GM12878 (cell line): ENCODE measurements at regions not wholly inside any gene's neighbourhood (a gene's known extent, or its start where the extent isn't known, plus 50 kb on each side); places are given as distances from the start of the nearest gene placed in this dataset.

Experiments used
- ATAC-seq: fragments of 200-7000 bp; cut with Tn5 transposase; 3 replicates; pipeline ENCODE4 v1.9.1; 2020; ENCODE audit warnings: mild to moderate bottlenecking, moderate library complexity
- BruUV-seq: library from RNA; stranded (reverse); fragments of 400-500 nt; replicated peaks from 2 replicates; lab custom pipeline; 2021; lab: Mats Ljungman, UMichigan
- CTCF ChIA-PET: fragments of 300-600 bp; sonication (Branson Sonifier 250); formaldehyde crosslinking; extraction: SDS; loops from one replicate; lab custom pipeline; 2021; ENCODE audit warnings: inconsistent platforms; lab: Yijun Ruan, JAX
- POLR2A ChIA-PET: fragments of 350-600 bp; formaldehyde crosslinking; extraction: SDS; loops from one replicate; lab custom pipeline; 2021; ENCODE audit warnings: inconsistent platforms; lab: Charles Lee
- RAD21 ChIA-PET: fragments of 300-600 bp; sonication (Branson Sonifier 250); formaldehyde crosslinking; loops from one replicate; lab custom pipeline; 2023; ENCODE audit warnings: antibody characterized with exemption; ENCODE audit not compliant: unreplicated experiment; lab: Charles Lee
- SMC1A ChIA-PET: fragments of 300-600 bp; sonication (Branson Sonifier 250); formaldehyde crosslinking; loops from one replicate; lab custom pipeline; 2023; ENCODE audit not compliant: unreplicated experiment, uncharacterized antibody; lab: Charles Lee
- DNase-seq: peaks from one replicate; pipeline ENCODE4 v3.0.0-alpha.2; 2011; ENCODE audit warnings: low read depth, low spot score
- FAIRE-seq: peaks from 3 replicates; lab custom pipeline; 2011; peaks lifted over from hg19 to GRCh38; lab: Jason Lieb, UNC
- H2AFZ ChIP-seq: 2 replicates; pipeline ENCODE4 v1.6.0; 2011; ENCODE audit warnings: low read depth, low read length, control low read depth; ENCODE audit not compliant: control insufficient read depth
- H3K27ac ChIP-seq: 2 replicates; pipeline ENCODE4 v1.5.1; 2011; ENCODE audit warnings: control low read depth; ENCODE audit not compliant: control insufficient read depth, insufficient read depth
- H3K27me3 ChIP-seq, 2 experiments: replicated peaks in 1 of 2; 2 replicates each; pipeline versions ENCODE4 v1.6.0 to v1.6.1; 2011; ENCODE audit warnings: low read length in 1 of 2; ENCODE audit not compliant: control insufficient read depth in 2 of 2, insufficient read depth in 2 of 2
- H3K36me3 ChIP-seq, 2 experiments: 2 replicates each; pipeline ENCODE4 v1.5.1; 2011; ENCODE audit warnings: low read length in 1 of 2; ENCODE audit not compliant: control insufficient read depth in 2 of 2, insufficient read depth in 2 of 2
- H3K4me1 ChIP-seq: 2 replicates; pipeline ENCODE4 v1.6.1; 2011; ENCODE audit warnings: mild to moderate bottlenecking, low read length, moderate library complexity, mixed read lengths; ENCODE audit not compliant: control insufficient read depth, insufficient read depth
- H3K4me2 ChIP-seq: 2 replicates; pipeline ENCODE4 v1.6.0; 2011; ENCODE audit warnings: control low read depth; ENCODE audit not compliant: control insufficient read depth, insufficient read depth
- H3K4me3 ChIP-seq: fragments of 200-600 bp; sonication (generic); 2 replicates; pipeline ENCODE4 v1.5.1; 2016
- H3K79me2 ChIP-seq: 2 replicates; pipeline ENCODE4 v1.6.0; 2011; ENCODE audit warnings: low read length; ENCODE audit not compliant: control insufficient read depth, insufficient read depth
- H3K9ac ChIP-seq: 2 replicates; pipeline ENCODE4 v1.8.0; 2011; ENCODE audit warnings: low read length, control low read depth, mixed read lengths; ENCODE audit not compliant: control insufficient read depth, insufficient read depth
- H3K9me3 ChIP-seq: replicated peaks from 3 replicates; pipeline ENCODE4 v1.5.1; 2011; ENCODE audit warnings: mild to moderate bottlenecking, low read length; ENCODE audit not compliant: control insufficient read depth, insufficient read depth
- H4K20me1 ChIP-seq: 2 replicates; pipeline ENCODE4 v1.6.0; 2011; ENCODE audit not compliant: control insufficient read depth, insufficient read depth
- ATF3 ChIP-seq: IDR thresholded peaks from 2 replicates; pipeline ENCODE4 v1.6.1; 2011; ENCODE audit warnings: low read depth, mild to moderate bottlenecking, low read length, moderate library complexity, borderline replicate concordance; ENCODE audit errors: extremely low read depth
- ATF7 ChIP-seq: fragments of 450-650 bp; IDR thresholded peaks from 2 replicates; pipeline ENCODE4 v1.6.1; 2016; ENCODE audit warnings: low read depth, mild to moderate bottlenecking
- CHD1 ChIP-seq: IDR thresholded peaks from 2 replicates; pipeline ENCODE4 v1.6.1; 2012; ENCODE audit warnings: low read depth, low read length, improper control_type of control experiment
- CTCF ChIP-seq, 3 experiments: IDR thresholded peaks in 2 of 3; conservative IDR thresholded peaks in 1 of 3; 2 replicates each; pipeline ENCODE4 v1.5.1; 2011; ENCODE audit warnings: low read depth in 3 of 3, low read length in 3 of 3, mild to moderate bottlenecking in 3 of 3, control low read depth in 2 of 3, moderate library complexity in 2 of 3, inconsistent platforms in 1 of 3, mixed read lengths in 1 of 3; ENCODE audit not compliant: control insufficient read depth in 2 of 3, insufficient read depth in 1 of 3; ENCODE audit errors: extremely low read depth in 1 of 3
- MXI1 ChIP-seq: fragments of 150-350 bp; IDR thresholded peaks from 2 replicates; pipeline ENCODE4 v1.6.1; 2011; ENCODE audit warnings: low read depth, mild to moderate bottlenecking, inconsistent platforms, low read length, improper control_type of control experiment
- PAX8 ChIP-seq: fragments of 450-650 bp; IDR thresholded peaks from 2 replicates; pipeline ENCODE4 v1.6.1; 2017; ENCODE audit warnings: mild to moderate bottlenecking, moderate library complexity
- RBBP5 ChIP-seq: fragments of 200-600 bp; sonication (generic); conservative IDR thresholded peaks from 2 replicates; pipeline ENCODE4 v1.6.1; 2016
- RELA ChIP-seq: fragments of 450-650 bp; IDR thresholded peaks from 2 replicates; pipeline ENCODE4 v1.8.0; 2014; ENCODE audit warnings: borderline replicate concordance; ENCODE audit not compliant: partially characterized antibody
- SRF ChIP-seq, 2 experiments: IDR thresholded peaks; 2 replicates each; pipeline ENCODE4 v1.6.1; 2011; ENCODE audit warnings: low read depth in 2 of 2, low read length in 2 of 2, mild to moderate bottlenecking in 1 of 2, moderate library complexity in 1 of 2
- WGBS: methylation state at CpG from one replicate; pipeline ENCODE4 v1.1.6; 2016; ENCODE audit warnings: low lambda C conversion rate; ENCODE audit not compliant: insufficient replicate concordance, insufficient coverage; ENCODE audit errors: missing lambda C conversion rate; 5-methylcytosine and 5-hydroxymethylcytosine counted together
- in situ Hi-C: fragments of 300-500 bp; cut with MboI; formaldehyde crosslinking; loops from 9 replicates; pipeline ENCODE4 v1.14.3; 2018; ENCODE audit warnings: mixed read lengths
- intact Hi-C: fragments of 100-400 bp; cut with micrococcal nuclease; formaldehyde crosslinking; loops from one replicate; pipeline ENCODE4 v1.14.2; 2022; ENCODE audit not compliant: unreplicated experiment

GRCh38 chr20:60389441-60389840 lies 431.2 kb downstream of the CDH26 start (continued):
- TF ChIP-seq ATF3: no peak
- TF ChIP-seq CTCF (IDR thresholded peaks at IDR 0.05 in 2 of 3, conservative IDR thresholded peaks at IDR 0.05 in 1 of 3; ENCODE audit: control insufficient read depth in 2 of 3, extremely low read depth in 1 of 3, insufficient read depth in 1 of 3, low read depth in 3 of 3, low read length in 3 of 3): no peak
- no peak for TF ChIP-seq SRF (IDR thresholded peaks at IDR 0.05; ENCODE audit: low read depth in 2 of 2, low read length in 2 of 2)
- TF ChIP-seq ATF7: no peak
- TF ChIP-seq CHD1: no peak
- no peak for TF ChIP-seq RBBP5
- TF ChIP-seq MXI1: no peak
- TF ChIP-seq, all 136 proteins: peak for 0

- Histone ChIP-seq H3K79me2 (no peaks in the 10 kb centered on the region), H3K4me1 (no peaks in the 10 kb centered on the region), H3K27ac (no peak overlapping the region), H3K9me3 (no peaks in the 10 kb centered on the region; the same call in 2 of the 3 replicates), H3K27me3 (no peaks in the 10 kb centered on the region), H4K20me1 (no peaks in the 10 kb centered on the region), H3K36me3 (no peaks in the 10 kb centered on the region), H3K4me3 (no peak overlapping the region), H2AFZ (no peak overlapping the region), H3K9ac (no peak overlapping the region), H3K4me2 (no peak overlapping the region)
- no peak for ATAC-seq
- WGBS: under 1% methylated on average over 7 of the region's 7 CpGs
- DNase-seq: no peak
- no TSS peak for BruUV-seq
- TF ChIP-seq RELA (no peak), PAX8 (no peak)
- ChIA-PET POLR2A (no interaction called here), RAD21 (no interaction called here), SMC1A (no interaction called here), CTCF (no interaction called here)
- no peak for FAIRE-seq
- in situ Hi-C loops: no loop called here
- intact Hi-C loops: no loop called here
Observed at GRCh38 chr20:60389882-60390281, 431.7 kb downstream of the CDH26 start.
